Epithelial cell of esophagus (primary cell): ENCODE measurements at regions not wholly inside any gene's neighbourhood (a gene's known extent, or its start where the extent isn't known, plus 50 kb on each side); places are given as distances from the start of the nearest gene placed in this dataset.

Experiments used
- DNase-seq: peaks from one replicate; pipeline ENCODE4 v3.0.0; 2010; ENCODE audit warnings: low read depth
- H3K4me3 ChIP-seq: 2 replicates; pipeline ENCODE4 v1.5.1; 2011; ENCODE audit warnings: mild to moderate bottlenecking, low read length, control low read depth
- TF ChIP-seq, protein P1 (sequence below): IDR thresholded peaks from 2 replicates; pipeline ENCODE4 v1.5.1; 2011; ENCODE audit warnings: low read depth, mild to moderate bottlenecking, low read length, control low read depth, inconsistent platforms; ENCODE audit not compliant: insufficient read depth; ENCODE audit errors: missing control alignments

DNA sequence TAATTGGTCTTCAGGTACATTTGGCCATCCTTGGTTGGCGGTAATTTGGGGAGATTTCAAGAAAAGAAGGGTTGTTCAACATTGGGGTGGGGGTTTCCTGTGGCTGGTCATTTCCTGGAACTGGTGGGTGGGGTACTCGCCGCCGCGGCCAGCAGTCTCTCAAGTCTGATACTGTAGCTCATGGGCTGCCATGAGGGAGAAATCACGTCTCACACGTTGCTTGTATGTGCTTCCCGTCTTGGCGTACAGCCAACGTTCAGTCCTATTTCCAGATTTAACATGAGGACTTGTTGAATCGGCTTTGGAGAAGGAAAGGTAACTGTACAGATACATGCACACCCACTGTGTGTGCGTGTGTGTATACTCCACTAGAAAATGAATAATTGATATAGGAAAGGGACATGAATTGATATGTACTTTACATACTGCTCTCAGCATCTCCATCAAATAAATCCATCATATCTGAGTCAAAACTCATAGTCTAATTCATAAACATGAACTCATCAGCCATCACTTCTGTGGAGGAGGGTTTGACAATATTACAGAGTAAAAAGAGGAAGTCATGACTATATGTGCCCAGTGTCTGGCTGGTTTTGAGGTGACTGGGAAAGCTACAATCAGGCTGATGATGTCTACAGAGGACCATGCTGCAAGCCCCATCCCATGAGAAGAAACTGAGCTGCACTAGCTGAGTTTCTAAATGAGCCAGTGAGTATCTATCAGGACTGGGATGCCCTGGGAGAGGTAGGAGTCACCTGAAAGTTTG is 418.1 kb downstream of the TSHZ3 start:
- no peak for DNase-seq
- no peak overlapping the region for H3K4me3 ChIP-seq
- TF ChIP-seq, protein P1, sequence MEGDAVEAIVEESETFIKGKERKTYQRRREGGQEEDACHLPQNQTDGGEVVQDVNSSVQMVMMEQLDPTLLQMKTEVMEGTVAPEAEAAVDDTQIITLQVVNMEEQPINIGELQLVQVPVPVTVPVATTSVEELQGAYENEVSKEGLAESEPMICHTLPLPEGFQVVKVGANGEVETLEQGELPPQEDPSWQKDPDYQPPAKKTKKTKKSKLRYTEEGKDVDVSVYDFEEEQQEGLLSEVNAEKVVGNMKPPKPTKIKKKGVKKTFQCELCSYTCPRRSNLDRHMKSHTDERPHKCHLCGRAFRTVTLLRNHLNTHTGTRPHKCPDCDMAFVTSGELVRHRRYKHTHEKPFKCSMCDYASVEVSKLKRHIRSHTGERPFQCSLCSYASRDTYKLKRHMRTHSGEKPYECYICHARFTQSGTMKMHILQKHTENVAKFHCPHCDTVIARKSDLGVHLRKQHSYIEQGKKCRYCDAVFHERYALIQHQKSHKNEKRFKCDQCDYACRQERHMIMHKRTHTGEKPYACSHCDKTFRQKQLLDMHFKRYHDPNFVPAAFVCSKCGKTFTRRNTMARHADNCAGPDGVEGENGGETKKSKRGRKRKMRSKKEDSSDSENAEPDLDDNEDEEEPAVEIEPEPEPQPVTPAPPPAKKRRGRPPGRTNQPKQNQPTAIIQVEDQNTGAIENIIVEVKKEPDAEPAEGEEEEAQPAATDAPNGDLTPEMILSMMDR, result no peak

DNA sequence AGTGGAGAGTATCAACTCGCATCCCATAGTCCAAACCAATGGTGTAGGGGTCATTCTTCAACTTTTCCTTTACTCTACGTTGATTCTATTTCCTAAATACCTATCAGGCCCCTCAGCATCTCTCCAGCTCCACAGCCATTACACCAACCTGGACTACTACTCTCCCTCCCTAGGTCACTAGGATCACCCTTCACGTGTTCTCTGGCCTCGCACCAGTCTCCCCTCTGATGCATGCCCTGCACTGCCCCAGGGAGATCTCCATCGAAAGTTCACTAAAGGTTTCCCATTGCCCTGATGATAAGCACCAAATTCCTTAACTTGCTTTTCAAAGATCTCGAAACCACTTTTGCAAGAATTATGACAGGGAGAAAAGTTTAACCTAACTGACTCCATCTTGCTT is 421.5 kb downstream of the TSHZ3 start:
- no peak for DNase-seq
- H3K4me3 ChIP-seq, result no peak overlapping the region
- TF ChIP-seq, protein P1, result no peak

DNA sequence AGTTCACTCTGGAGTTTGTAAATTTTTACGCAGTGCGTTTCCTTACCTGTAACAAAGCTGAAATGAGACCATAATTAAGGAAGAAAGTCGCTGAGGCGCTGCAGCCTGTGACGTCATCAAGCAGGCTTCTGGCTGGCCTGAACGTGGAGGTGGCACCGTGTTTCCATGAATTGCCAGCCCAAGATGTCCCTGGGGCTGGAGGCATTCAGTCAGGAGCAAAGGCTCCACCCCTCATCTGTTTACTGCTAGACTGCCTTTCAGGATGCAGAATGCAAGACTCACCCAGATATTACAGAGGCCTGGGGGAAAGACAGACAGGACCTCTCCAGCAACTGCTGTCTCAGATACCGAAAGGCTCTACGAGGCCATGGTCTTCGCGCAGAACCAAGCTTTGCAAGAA is 424.6 kb downstream of the TSHZ3 start:
- TF ChIP-seq, protein P1, result no peak
- no peak for DNase-seq
- no peak overlapping the region for H3K4me3 ChIP-seq

DNA sequence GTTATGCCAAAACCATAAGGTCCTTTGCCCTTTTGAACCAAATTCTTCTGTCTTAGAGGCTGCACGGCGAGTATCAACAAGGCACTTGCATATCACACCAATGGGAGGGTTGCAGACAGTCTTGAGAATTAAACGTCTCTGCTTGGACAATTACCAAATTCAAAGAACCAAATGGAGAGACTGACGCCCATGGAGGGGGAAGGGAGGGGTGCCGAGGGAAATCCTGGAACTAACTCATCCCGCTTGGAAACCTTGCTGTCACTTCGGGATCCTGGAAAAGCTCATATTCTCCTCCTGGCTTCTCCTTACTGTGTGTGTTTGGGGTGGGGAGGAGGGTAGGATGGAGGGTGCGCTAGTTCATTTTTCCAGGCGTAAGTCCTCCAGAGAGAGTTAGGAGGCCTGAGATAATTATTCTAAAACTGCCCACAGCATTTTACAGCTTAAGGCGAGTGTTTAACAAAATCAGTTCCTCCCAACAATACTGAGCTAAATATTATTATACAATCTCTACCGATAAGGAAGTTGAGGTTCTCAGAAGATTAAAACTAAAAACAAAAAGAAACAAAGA is 425.1 kb downstream of the TSHZ3 start:
- TF ChIP-seq, protein P1, result no peak
- H3K4me3 ChIP-seq, result no peak overlapping the region
- DNase-seq, result no peak

DNA sequence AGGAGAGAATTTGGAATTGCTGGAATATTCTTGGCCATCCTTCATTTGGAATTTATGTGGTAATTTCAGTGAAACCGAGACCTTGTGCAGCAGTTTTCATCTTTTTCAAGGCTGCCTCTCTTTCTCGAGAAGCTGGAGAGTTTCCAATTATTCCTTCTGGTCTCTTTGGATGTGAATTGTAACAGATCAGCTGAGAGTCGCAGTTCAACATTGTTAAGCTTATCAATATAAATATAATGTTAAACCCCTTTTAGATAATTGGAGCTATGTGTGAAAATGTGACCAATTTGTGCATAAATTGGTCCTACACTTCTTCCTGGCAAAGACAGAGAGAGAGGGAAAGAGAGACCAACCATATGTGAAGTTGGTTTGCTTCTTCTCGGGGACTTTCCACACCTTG is 425.6 kb downstream of the TSHZ3 start:
- TF ChIP-seq, protein P1, result no peak
- no peak for DNase-seq
- no peak overlapping the region for H3K4me3 ChIP-seq

DNA sequence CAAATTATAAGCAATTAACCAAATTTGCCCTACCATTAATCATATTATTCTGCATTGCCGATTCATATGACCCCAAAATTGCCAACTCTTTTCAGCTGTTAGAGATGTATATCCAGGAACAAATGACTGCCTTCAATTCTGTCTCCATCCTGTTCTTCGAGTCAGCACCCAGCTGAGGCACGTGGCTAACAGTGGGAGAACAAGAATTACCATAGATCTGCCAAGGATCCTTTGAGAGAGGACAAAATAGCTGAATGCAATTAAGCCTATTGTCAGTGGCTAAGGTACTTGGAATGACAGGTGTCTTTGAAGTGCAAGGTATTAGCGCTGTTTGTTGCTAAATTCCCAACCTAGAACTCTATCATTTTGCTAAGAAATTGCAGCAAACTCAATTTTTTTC is 426.1 kb downstream of the TSHZ3 start:
- no peak overlapping the region for H3K4me3 ChIP-seq
- TF ChIP-seq, protein P1, result no peak
- no peak for DNase-seq

DNA sequence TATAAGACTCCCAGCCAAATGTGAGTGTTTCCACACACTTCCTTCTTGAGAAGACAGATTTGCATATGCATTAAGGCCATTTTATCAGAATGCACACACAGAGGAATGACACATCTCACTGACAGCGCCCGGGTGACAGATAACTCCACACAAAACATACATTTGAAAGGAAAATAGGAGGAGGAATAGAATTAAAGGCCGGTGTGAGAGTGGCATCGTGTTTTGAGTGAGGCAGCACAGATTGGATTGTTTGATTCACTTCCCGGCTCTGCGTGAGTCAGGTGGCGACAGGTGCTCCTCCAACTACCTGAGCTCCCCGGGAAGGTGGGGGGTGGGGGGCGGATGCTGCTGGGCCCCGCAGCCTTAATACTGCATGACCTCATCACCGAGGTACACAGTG is 429.0 kb downstream of the TSHZ3 start:
- TF ChIP-seq, protein P1, result no peak
- DNase-seq, result no peak
- H3K4me3 ChIP-seq, result no peak overlapping the region
